HEK293 (cell line): ENCODE measurements at regions not wholly inside any gene's neighbourhood (a gene's known extent, or its start where the extent isn't known, plus 50 kb on each side); places are given as distances from the start of the nearest gene placed in this dataset.

Experiments
- CTCF ChIA-PET: fragments of 350-600 bp; formaldehyde crosslinking; extraction: SDS; loops from one replicate; lab custom pipeline; 2021; ENCODE audit warnings: antibody characterized with exemption; lab: Yijun Ruan, JAX
- POLR2A ChIA-PET: fragments of 300-600 bp; formaldehyde crosslinking; extraction: SDS; loops from one replicate; lab custom pipeline; 2020; ENCODE audit warnings: antibody characterized with exemption, inconsistent platforms; lab: Yijun Ruan, JAX
- H3K27ac ChIP-seq: fragments of 200-500 bp; sonication (Bioruptor generic); 2 replicates; pipeline ENCODE4 v1.5.1; 2014; ENCODE audit warnings: low read depth, low read length, control low read depth, inconsistent platforms; ENCODE audit errors: extremely low read depth
- H3K36me3 ChIP-seq, 2 experiments: fragments of 200-500 bp in 1 of 2; sonication (Bioruptor generic) in 1 of 2; 1 replicate in 1 of 2; 2 replicates in 1 of 2; pipeline ENCODE4 v1.5.1; 2014 to 2017; ENCODE audit warnings: inconsistent platforms in 2 of 2, low read length in 2 of 2; ENCODE audit not compliant: control insufficient read depth in 2 of 2, insufficient read depth in 1 of 2
- H3K4me1 ChIP-seq: fragments of 200-500 bp; sonication (Bioruptor generic); 2 replicates; pipeline ENCODE4 v1.5.1; 2014; ENCODE audit warnings: mild to moderate bottlenecking, low read length, inconsistent platforms; ENCODE audit not compliant: control insufficient read depth, insufficient read depth
- H3K4me3 ChIP-seq: 2 replicates; pipeline ENCODE4 v1.5.1; 2011; ENCODE audit warnings: low read depth, mild to moderate bottlenecking, control low read depth, low read length, moderate library complexity
- H3K9me3 ChIP-seq: fragments of 200-500 bp; sonication (Bioruptor generic); 2 replicates; pipeline ENCODE4 v1.5.1; 2014; ENCODE audit warnings: low read depth, low read length, inconsistent platforms; ENCODE audit not compliant: control insufficient read depth, insufficient read depth
- KLF9 ChIP-seq: fragments of 450-650 bp; formaldehyde crosslinking; IDR thresholded peaks from 2 replicates; pipeline ENCODE4 v1.5.1; 2016; ENCODE audit warnings: missing biosample characterization, missing genetic modification characterization, low read depth
- PBX3 ChIP-seq: sonication (generic); formaldehyde crosslinking; IDR thresholded peaks from 2 replicates; pipeline ENCODE4 v1.8.1; 2022; ENCODE audit warnings: mild to moderate bottlenecking, moderate library complexity, missing genetic modification reagents
- ZBTB26 ChIP-seq: fragments of 450-650 bp; formaldehyde crosslinking; optimal IDR thresholded peaks from 2 replicates; pipeline ENCODE3; 2016; ENCODE audit warnings: missing biosample characterization, mild to moderate bottlenecking, missing genetic modification characterization
- ZFHX2 ChIP-seq: fragments of 450-650 bp; formaldehyde crosslinking; conservative IDR thresholded peaks from 2 replicates; pipeline ENCODE4 v1.5.1; 2016; ENCODE audit warnings: missing biosample characterization, missing genetic modification characterization
- ZFP37 ChIP-seq: fragments of 450-650 bp; formaldehyde crosslinking; IDR thresholded peaks from 2 replicates; pipeline ENCODE4 v1.5.1; 2016; ENCODE audit warnings: missing biosample characterization, missing genetic modification characterization
- ZNF114 ChIP-seq: fragments of 450-650 bp; formaldehyde crosslinking; IDR thresholded peaks from 2 replicates; pipeline ENCODE4 v1.5.0; 2017; ENCODE audit warnings: missing biosample characterization, missing genetic modification characterization
- ZNF133 ChIP-seq: fragments of 450-650 bp; formaldehyde crosslinking; IDR thresholded peaks from 2 replicates; pipeline ENCODE4 v1.5.1; 2016; ENCODE audit warnings: missing biosample characterization, missing genetic modification characterization
- ZNF146 ChIP-seq: fragments of 450-650 bp; formaldehyde crosslinking; IDR thresholded peaks from 2 replicates; pipeline ENCODE4 v1.5.1; 2016; ENCODE audit warnings: missing biosample characterization, missing genetic modification characterization
- ZNF169 ChIP-seq: fragments of 450-650 bp; formaldehyde crosslinking; IDR thresholded peaks from 2 replicates; pipeline ENCODE4 v1.5.1; 2016; ENCODE audit warnings: missing biosample characterization, missing genetic modification characterization
- ZNF202 ChIP-seq: fragments of 450-650 bp; formaldehyde crosslinking; IDR thresholded peaks from 2 replicates; pipeline ENCODE4 v1.5.1; 2016; ENCODE audit warnings: missing biosample characterization, missing genetic modification characterization, borderline replicate concordance
- ZNF223 ChIP-seq: fragments of 450-650 bp; formaldehyde crosslinking; IDR thresholded peaks from 2 replicates; pipeline ENCODE4 v1.5.1; 2016; ENCODE audit warnings: missing biosample characterization, missing genetic modification characterization
- ZNF366 ChIP-seq: fragments of 450-650 bp; formaldehyde crosslinking; conservative IDR thresholded peaks from 2 replicates; pipeline ENCODE4 v1.5.1; 2016; ENCODE audit warnings: missing biosample characterization, missing genetic modification characterization
- ZNF404 ChIP-seq: fragments of 450-650 bp; formaldehyde crosslinking; IDR thresholded peaks from 2 replicates; pipeline ENCODE4 v1.5.1; 2017; ENCODE audit warnings: missing biosample characterization, missing genetic modification characterization
- ZNF600 ChIP-seq: fragments of 450-650 bp; formaldehyde crosslinking; IDR thresholded peaks from 2 replicates; pipeline ENCODE4 v1.5.1; 2016; ENCODE audit warnings: missing biosample characterization, missing genetic modification characterization
- ZNF610 ChIP-seq: fragments of 450-650 bp; formaldehyde crosslinking; IDR thresholded peaks from 2 replicates; pipeline ENCODE4 v1.5.1; 2016; ENCODE audit warnings: missing biosample characterization, missing genetic modification characterization, borderline replicate concordance
- ZNF624 ChIP-seq: fragments of 450-650 bp; formaldehyde crosslinking; IDR thresholded peaks from 2 replicates; pipeline ENCODE4 v1.5.1; 2017; ENCODE audit warnings: missing biosample characterization, missing genetic modification characterization
- ZNF776 ChIP-seq: fragments of 450-650 bp; formaldehyde crosslinking; IDR thresholded peaks from 2 replicates; pipeline ENCODE4 v1.5.0; 2017; ENCODE audit warnings: missing biosample characterization, missing genetic modification characterization, borderline replicate concordance
- ZNF843 ChIP-seq: fragments of 450-650 bp; formaldehyde crosslinking; IDR thresholded peaks from 2 replicates; pipeline ENCODE4 v1.5.1; 2016; ENCODE audit warnings: missing biosample characterization, missing genetic modification characterization
- ZSCAN16 ChIP-seq: fragments of 450-650 bp; formaldehyde crosslinking; IDR thresholded peaks from 2 replicates; pipeline ENCODE4 v1.5.1; 2016; ENCODE audit warnings: missing biosample characterization, missing genetic modification characterization
- ZSCAN23 ChIP-seq: fragments of 450-650 bp; formaldehyde crosslinking; IDR thresholded peaks from 2 replicates; pipeline ENCODE4 v1.5.1; 2016; ENCODE audit warnings: missing biosample characterization, missing genetic modification characterization
- TF ChIP-seq, protein P1 (sequence below): fragments of 450-650 bp; formaldehyde crosslinking; IDR thresholded peaks from 2 replicates; pipeline ENCODE4 v1.5.1; 2016; ENCODE audit warnings: missing biosample characterization, missing genetic modification characterization, borderline replicate concordance
- TF ChIP-seq, protein P2 (sequence below): fragments of 450-650 bp; formaldehyde crosslinking; IDR thresholded peaks from 2 replicates; pipeline ENCODE4 v1.5.1; 2016; ENCODE audit warnings: missing biosample characterization, missing genetic modification characterization
- TF ChIP-seq, protein P3 (sequence below): fragments of 450-650 bp; formaldehyde crosslinking; IDR thresholded peaks from 2 replicates; pipeline ENCODE4 v1.5.1; 2017; ENCODE audit warnings: missing biosample characterization, missing genetic modification characterization

DNA sequence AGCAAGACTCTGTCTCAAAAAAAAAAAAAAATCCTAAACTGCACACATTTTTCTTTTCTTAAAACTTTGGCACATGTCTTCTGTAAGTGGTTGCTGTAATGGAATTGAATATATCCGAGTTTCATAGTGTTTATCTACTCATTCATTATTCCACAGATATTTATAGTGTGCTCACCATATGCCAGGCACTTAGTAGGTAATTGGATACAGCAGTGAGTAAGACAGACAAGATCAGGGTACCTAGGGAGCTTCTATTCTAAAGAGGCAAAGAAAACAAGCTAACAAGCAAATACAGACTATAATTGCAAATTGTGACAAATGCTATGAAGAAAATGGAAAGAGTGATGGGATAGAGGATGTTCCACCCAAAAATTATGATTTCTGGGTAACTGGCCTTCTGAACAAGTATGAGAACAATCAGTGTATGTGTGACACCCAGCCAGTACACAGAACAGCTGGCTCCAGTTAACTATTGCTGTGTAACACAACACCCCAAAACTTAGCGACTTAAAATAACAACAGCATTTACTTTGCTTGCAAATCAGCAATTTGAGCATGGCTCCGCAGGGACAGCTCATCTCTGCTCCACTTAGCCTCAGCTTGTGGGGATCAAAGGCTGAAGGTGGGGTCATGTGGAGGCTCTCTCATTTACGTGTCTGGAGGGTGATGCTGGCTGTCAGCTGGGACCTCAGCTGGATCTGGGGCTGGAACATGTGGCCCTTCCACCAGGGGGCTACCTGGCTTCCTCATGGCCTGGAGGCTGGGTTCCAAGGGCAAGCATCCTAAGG is 224.9 kb downstream of the INSIG2 start:
- no peak for TF ChIP-seq ZNF114 (tag by site-specific recombination)
- no peak for TF ChIP-seq ZNF610 (tag by site-specific recombination)
- TF ChIP-seq ZSCAN16 (tag by site-specific recombination) = no peak
- no peak for TF ChIP-seq ZSCAN23 (tag by site-specific recombination)
- no peak for TF ChIP-seq ZNF843 (tag by site-specific recombination)
- no peak for TF ChIP-seq ZNF146 (tag by site-specific recombination)
- TF ChIP-seq ZNF776 (tag by site-specific recombination) = no peak
- TF ChIP-seq ZNF404 (tag by site-specific recombination) = no peak
- no peak for TF ChIP-seq ZNF133
- no peak for TF ChIP-seq ZNF624 (tag by site-specific recombination)
- no peak for TF ChIP-seq ZFHX2
- no peak for TF ChIP-seq ZBTB26 (tag by site-specific recombination)
- TF ChIP-seq ZNF202 (tag by site-specific recombination) = no peak
- no peak for TF ChIP-seq ZNF223 (tag by site-specific recombination)
- TF ChIP-seq ZNF169 (tag by site-specific recombination) = no peak
- no peak for TF ChIP-seq ZNF600 (tag by site-specific recombination)
- no peak for TF ChIP-seq KLF9 (tag by site-specific recombination)
- TF ChIP-seq, protein P1, sequence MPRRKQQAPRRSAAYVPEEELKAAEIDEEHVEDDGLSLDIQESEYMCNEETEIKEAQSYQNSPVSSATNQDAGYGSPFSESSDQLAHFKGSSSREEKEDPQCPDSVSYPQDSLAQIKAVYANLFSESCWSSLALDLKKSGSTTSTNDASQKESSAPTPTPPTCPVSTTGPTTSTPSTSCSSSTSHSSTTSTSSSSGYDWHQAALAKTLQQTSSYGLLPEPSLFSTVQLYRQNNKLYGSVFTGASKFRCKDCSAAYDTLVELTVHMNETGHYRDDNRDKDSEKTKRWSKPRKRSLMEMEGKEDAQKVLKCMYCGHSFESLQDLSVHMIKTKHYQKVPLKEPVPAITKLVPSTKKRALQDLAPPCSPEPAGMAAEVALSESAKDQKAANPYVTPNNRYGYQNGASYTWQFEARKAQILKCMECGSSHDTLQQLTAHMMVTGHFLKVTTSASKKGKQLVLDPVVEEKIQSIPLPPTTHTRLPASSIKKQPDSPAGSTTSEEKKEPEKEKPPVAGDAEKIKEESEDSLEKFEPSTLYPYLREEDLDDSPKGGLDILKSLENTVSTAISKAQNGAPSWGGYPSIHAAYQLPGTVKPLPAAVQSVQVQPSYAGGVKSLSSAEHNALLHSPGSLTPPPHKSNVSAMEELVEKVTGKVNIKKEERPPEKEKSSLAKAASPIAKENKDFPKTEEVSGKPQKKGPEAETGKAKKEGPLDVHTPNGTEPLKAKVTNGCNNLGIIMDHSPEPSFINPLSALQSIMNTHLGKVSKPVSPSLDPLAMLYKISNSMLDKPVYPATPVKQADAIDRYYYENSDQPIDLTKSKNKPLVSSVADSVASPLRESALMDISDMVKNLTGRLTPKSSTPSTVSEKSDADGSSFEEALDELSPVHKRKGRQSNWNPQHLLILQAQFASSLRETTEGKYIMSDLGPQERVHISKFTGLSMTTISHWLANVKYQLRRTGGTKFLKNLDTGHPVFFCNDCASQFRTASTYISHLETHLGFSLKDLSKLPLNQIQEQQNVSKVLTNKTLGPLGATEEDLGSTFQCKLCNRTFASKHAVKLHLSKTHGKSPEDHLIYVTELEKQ (tag by site-specific recombination) = no peak
- ChIA-PET CTCF (interaction anchor here (0.6 to 1.1 kb wide), 3 partner anchors 13 to 267 kb away, joined by 3 read pairs; no protein-coding TSS in a partner anchor), POLR2A (no interaction called here)
- H3K4me3 ChIP-seq = no peak overlapping the region
- no peaks in the 10 kb centered on the region for H3K9me3 ChIP-seq
- no peaks in the 10 kb centered on the region for H3K4me1 ChIP-seq
- no peak overlapping the region for H3K27ac ChIP-seq
- H3K36me3 ChIP-seq = no peaks in the 10 kb centered on the region

DNA sequence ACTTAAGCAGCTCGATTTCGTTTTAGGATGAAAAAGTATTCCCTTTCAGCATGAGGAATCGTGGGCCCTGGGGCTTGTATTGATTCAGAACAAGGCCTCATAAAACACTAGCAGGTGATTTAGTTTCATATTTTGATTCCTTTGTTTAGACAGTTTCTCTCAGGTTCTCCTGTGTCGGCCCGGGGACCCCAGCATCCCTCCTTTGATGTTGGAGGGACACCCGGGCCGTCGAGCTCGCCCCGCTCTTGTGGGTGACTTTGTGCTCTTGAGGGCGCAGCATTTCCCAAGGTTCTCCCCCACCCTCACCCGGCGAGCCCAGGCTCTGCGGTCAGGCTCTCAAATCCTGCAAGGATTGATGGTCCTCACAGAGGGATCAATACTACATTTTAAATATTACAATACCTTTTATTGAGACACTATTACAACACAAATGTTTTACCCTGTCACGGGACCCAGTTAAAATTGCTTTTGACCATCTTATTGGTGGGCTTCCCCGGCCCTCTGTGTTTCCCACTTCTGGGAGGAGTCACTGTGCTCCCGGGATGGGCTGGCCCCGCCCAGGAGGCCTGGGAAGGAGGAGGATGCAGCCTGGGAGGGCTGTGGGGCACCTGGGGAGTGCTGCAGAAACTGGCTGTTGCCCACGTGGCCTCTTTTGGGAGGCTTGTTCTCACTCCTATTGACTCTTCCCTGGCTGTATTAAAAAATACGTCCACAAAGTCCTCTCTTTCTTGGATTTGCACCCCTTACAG is 222.6 kb downstream of the INSIG2 start:
- Histone ChIP-seq H3K4me3 (no peak overlapping the region), H3K27ac (no peak overlapping the region), H3K4me1 (no peaks in the 10 kb centered on the region), H3K9me3 (no peaks in the 10 kb centered on the region), H3K36me3 (no peaks in the 10 kb centered on the region)
- CTCF ChIA-PET = no interaction called here
- POLR2A ChIA-PET = no interaction called here
- TF ChIP-seq, protein P2, sequence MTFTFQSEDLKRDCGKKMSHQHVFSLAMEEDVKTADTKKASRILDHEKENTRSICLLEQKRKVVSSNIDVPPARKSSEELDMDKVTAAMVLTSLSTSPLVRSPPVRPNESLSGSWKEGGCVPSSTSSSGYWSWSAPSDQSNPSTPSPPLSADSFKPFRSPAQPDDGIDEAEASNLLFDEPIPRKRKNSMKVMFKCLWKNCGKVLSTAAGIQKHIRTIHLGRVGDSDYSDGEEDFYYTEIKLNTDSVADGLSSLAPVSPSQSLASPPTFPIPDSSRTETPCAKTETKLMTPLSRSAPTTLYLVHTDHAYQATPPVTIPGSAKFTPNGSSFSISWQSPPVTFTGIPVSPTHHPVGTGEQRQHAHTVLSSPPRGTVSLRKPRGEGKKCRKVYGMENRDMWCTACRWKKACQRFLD (tag by site-specific recombination) = no peak
- TF ChIP-seq ZNF202 (tag by site-specific recombination) (no peak), ZNF366 (tag by site-specific recombination) (no peak), PBX3 (CRISPR knock-in tag) (no peak), ZFP37 (no peak)
- TF ChIP-seq, protein P3, sequence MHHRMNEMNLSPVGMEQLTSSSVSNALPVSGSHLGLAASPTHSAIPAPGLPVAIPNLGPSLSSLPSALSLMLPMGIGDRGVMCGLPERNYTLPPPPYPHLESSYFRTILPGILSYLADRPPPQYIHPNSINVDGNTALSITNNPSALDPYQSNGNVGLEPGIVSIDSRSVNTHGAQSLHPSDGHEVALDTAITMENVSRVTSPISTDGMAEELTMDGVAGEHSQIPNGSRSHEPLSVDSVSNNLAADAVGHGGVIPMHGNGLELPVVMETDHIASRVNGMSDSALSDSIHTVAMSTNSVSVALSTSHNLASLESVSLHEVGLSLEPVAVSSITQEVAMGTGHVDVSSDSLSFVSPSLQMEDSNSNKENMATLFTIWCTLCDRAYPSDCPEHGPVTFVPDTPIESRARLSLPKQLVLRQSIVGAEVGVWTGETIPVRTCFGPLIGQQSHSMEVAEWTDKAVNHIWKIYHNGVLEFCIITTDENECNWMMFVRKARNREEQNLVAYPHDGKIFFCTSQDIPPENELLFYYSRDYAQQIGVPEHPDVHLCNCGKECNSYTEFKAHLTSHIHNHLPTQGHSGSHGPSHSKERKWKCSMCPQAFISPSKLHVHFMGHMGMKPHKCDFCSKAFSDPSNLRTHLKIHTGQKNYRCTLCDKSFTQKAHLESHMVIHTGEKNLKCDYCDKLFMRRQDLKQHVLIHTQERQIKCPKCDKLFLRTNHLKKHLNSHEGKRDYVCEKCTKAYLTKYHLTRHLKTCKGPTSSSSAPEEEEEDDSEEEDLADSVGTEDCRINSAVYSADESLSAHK (tag by site-specific recombination) = no peak
